Tibial artery (tissue), 4 donors: ENCODE measurements at regions not wholly inside any gene's neighbourhood (a gene's known extent, or its start where the extent isn't known, plus 50 kb on each side); places are given as distances from the start of the nearest gene placed in this dataset.
"Not testable (repeated sequence)": the region's sequence is repeated elsewhere in the genome, so short reads cannot be mapped to it uniquely, and the experiment has no call there.

ENCODE experiments used
- DNase-seq, 2 donors: peaks; one replicate each; pipeline ENCODE4 v3.0.0-alpha.2; 2019
- H3K27ac ChIP-seq, 2 donors: fragments of 200-600 bp; sonication (generic) in 1 of 2; 1 replicate in 1 of 2; 2 replicates in 1 of 2; pipeline ENCODE4 v1.5.1; 2018 to 2019; ENCODE audit warnings: mild to moderate bottlenecking in 1 of 2
- H3K27me3 ChIP-seq, 2 donors: fragments of 200-600 bp; sonication (generic) in 1 of 2; one replicate each; pipeline versions ENCODE4 v1.5.1 to v1.6.0; 2016 to 2019
- H3K36me3 ChIP-seq, 3 donors: fragments of 200-600 bp; sonication (generic) in 2 of 3; one replicate each; pipeline ENCODE4 v1.5.1; 2016 to 2019; ENCODE audit warnings: mild to moderate bottlenecking in 2 of 3
- H3K4me1 ChIP-seq, 4 donors: fragments of 200-600 bp; sonication (generic) in 2 of 4; 1 replicate in 3 of 4; 2 replicates in 1 of 4; pipeline ENCODE4 v1.5.1; 2016 to 2019
- H3K4me3 ChIP-seq, 2 donors: fragments of 200-600 bp; sonication (generic) in 1 of 2; 1 replicate in 1 of 2; 2 replicates in 1 of 2; pipeline ENCODE4 v1.5.1; 2018 to 2019; ENCODE audit warnings: mild to moderate bottlenecking in 2 of 2
- H3K9me3 ChIP-seq, 3 donors: fragments of 200-600 bp; sonication (generic) in 1 of 3; one replicate each; pipeline ENCODE4 v1.5.1; 2016 to 2019
- intact Hi-C: fragments of 100-400 bp; cut with DNase I; formaldehyde crosslinking; loops from one replicate; pipeline ENCODE4 v1.15.0; 2023; ENCODE audit warnings: low total_unique reads
- TF ChIP-seq, protein P1 (sequence below), 2 experiments: fragments of 200-600 bp in 1 of 2; fragments of 450-650 bp in 1 of 2; IDR thresholded peaks; one replicate each; pipeline ENCODE4 v1.5.1; 2017 to 2019; ENCODE audit warnings: antibody characterized with exemption in 2 of 2, mild to moderate bottlenecking in 1 of 2, moderate library complexity in 1 of 2

DNA sequence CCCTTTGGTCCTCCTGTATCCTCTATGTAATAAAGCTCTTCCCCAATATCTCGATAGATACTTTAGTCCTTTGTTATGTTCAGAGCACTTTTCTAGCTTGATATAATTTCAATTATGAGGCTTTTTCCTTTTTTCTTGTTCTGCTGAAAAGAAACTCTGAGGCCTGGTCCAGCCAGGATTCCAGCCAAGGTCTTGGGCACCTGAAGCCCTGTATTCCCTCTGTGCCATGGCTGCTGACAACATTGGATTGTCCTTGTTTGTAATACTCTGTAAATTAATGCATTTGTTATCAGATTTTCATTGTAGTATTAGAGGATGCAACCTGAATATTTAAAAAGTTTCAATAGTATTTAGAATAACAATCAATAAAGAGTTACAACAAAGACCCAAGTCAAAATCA is 67.9 kb upstream of the ADAMTS5 start:
- no peaks in the 10 kb centered on the region for H3K9me3 ChIP-seq
- H3K4me1 ChIP-seq, result no peaks in the 10 kb centered on the region
- TF ChIP-seq, protein P1, sequence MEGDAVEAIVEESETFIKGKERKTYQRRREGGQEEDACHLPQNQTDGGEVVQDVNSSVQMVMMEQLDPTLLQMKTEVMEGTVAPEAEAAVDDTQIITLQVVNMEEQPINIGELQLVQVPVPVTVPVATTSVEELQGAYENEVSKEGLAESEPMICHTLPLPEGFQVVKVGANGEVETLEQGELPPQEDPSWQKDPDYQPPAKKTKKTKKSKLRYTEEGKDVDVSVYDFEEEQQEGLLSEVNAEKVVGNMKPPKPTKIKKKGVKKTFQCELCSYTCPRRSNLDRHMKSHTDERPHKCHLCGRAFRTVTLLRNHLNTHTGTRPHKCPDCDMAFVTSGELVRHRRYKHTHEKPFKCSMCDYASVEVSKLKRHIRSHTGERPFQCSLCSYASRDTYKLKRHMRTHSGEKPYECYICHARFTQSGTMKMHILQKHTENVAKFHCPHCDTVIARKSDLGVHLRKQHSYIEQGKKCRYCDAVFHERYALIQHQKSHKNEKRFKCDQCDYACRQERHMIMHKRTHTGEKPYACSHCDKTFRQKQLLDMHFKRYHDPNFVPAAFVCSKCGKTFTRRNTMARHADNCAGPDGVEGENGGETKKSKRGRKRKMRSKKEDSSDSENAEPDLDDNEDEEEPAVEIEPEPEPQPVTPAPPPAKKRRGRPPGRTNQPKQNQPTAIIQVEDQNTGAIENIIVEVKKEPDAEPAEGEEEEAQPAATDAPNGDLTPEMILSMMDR (IDR thresholded peaks at IDR 0.05), result no peak
- H3K27ac ChIP-seq, result no peak overlapping the region
- no peaks in the 10 kb centered on the region for H3K36me3 ChIP-seq
- intact Hi-C loops, result no loop called here
- no peak overlapping the region for H3K4me3 ChIP-seq
- no peak for DNase-seq
- no peaks in the 10 kb centered on the region for H3K27me3 ChIP-seq

DNA sequence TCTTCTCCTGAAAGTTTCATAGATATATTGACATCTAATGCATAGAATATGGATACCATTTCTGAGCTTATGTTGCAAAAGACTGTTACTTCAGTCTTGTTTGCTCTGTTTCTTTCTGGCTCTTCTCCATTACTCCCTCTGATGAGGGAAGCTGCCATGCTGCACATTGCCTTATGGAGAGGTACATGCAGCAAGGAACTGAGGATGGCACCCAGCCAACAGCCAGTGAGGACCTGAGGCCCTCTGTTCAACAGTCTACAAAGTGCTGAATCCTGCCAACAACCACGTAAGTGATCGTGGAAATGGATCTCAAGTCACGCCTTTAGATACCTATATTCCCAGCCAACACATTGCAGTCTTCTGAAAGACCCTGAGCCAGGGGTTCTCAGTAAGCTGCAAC is 66.6 kb upstream of the ADAMTS5 start:
- TF ChIP-seq, protein P1 (IDR thresholded peaks at IDR 0.05), result no peak

DNA sequence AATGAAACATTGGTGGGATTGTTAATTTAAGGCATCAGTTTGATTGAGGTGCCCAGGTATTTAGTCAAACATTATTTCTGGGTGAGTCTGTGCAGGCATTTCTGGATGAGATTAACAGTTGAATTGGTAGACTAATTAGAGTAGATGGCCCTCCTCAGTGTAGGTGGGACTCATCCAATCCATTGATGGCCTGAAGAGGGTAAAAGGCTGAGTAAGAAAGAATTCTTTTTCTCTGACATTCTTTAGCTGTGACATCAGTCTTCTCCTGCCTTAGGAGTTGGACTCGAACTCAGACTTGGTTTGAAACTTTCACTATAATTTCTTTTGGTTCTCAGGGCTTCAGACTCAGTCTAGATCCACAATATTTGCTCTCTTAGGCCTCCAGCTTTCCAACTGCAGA is 59.6 kb upstream of the ADAMTS5 start:
- Histone ChIP-seq H3K27ac (no peak overlapping the region), H3K36me3 (no peaks in the 10 kb centered on the region), H3K27me3 (no peaks in the 10 kb centered on the region), H3K4me1 (peaks cover 0 to 16% (median 2%) of the 10 kb centered on the region in 4 donors), H3K9me3 (no peaks in the 10 kb centered on the region), H3K4me3 (no peak overlapping the region)
- TF ChIP-seq, protein P1 (IDR thresholded peaks at IDR 0.05), result no peak
- intact Hi-C loops, result no loop called here
- no peak for DNase-seq

More for the DNA sequence above, 66.6 kb upstream of the ADAMTS5 start:
- Histone ChIP-seq H3K27me3 (no peaks in the 10 kb centered on the region), H3K9me3 (no peaks in the 10 kb centered on the region), H3K36me3 (no peaks in the 10 kb centered on the region), H3K27ac (no peak overlapping the region), H3K4me1 (no peaks in the 10 kb centered on the region), H3K4me3 (no peak overlapping the region)
- intact Hi-C loops, result no loop called here
- no peak for DNase-seq

DNA sequence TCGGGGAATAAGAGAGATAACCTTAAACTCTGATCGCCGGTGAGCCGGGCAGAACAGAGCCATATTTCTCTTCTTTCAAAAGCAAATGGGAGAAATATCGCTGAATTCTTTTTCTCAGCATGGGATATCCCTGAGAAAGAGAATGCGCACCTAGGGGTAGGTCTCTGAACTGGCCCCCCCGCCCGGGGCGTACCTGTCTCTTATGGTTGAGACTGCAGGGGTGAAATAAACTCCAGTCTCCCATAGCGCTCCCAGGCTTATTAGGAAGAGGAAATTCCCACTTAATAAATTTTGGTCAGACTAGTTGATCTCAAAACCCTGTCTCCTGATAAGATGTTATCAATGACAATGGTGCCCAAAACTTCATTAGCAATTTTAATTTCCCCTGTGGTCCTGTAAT is 58.8 kb upstream of the ADAMTS5 start:
- DNase-seq, intact Hi-C loops, H3K27ac ChIP-seq, H3K27me3 ChIP-seq, H3K36me3 ChIP-seq, H3K9me3 ChIP-seq, H3K4me3 ChIP-seq: not testable (repeated sequence)
- H3K4me1 ChIP-seq, result peaks cover 0 to 16% (median 2%) of the 10 kb centered on the region in 4 donors

DNA sequence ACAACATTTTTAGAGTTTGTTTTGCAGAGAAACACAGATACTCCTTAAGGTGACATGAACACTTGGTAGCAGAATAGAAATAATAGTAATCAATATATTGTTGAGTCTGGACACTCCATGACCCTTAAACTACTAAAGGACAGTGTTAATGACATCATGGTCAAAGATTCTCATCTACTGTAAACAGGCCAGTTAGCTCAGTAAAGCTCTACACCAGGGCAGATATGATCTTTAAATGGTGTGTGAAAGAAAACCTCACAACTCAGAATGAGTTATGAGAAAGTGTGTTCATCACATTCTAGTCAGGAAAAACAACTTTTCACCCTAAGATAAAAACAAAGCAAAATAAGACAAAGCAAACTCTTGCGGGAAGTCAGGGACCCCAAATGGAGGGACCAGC is 58.1 kb upstream of the ADAMTS5 start:
- intact Hi-C loops, result no loop called here
- no peaks in the 10 kb centered on the region for H3K27me3 ChIP-seq
- peaks cover 0 to 16% (median 2%) of the 10 kb centered on the region in 4 donors for H3K4me1 ChIP-seq
- no peaks in the 10 kb centered on the region for H3K9me3 ChIP-seq
- no peak overlapping the region for H3K27ac ChIP-seq
- no peak overlapping the region for H3K4me3 ChIP-seq
- TF ChIP-seq, protein P1 (IDR thresholded peaks at IDR 0.05), result no peak
- DNase-seq, result no peak
- H3K36me3 ChIP-seq, result no peaks in the 10 kb centered on the region

DNA sequence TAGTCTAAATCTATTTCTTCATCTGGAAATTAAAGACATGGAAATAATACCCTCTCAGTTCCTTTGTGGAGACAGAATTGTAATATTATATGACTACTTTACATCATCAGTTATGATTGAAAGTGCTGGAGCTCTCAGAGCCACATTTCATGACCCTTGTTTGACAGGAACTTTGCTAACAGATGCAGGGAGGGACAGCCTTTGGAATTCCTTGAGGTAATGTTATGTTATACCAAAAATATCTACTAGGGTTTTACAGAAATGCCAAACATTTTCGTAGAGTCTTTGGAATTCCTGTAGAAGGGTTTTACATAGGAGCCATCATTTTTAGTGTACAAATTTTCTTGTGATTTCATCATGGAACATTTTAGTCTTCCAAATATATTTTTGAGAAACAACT is 57.4 kb upstream of the ADAMTS5 start:
- DNase-seq, result no peak
- intact Hi-C loops, result no loop called here

More for the DNA sequence above, 57.4 kb upstream of the ADAMTS5 start:
- no peaks in the 10 kb centered on the region for H3K27me3 ChIP-seq
- no peaks in the 10 kb centered on the region for H3K36me3 ChIP-seq
- H3K27ac ChIP-seq, result no peak overlapping the region
- no peaks in the 10 kb centered on the region for H3K9me3 ChIP-seq
- TF ChIP-seq, protein P1 (IDR thresholded peaks at IDR 0.05), result no peak
- no peak overlapping the region for H3K4me3 ChIP-seq
- H3K4me1 ChIP-seq, result peaks cover 0 to 16% (median 2%) of the 10 kb centered on the region in 4 donors
